Stimulated activated naive CD8-positive, alpha-beta T cell treated with anti-CD3 and anti-CD28 coated beads, Interleukin-15, Interleukin-2, amounts not matched to agents 100 U/mL and 50 U/mL, for 24 hours (primary cell): ENCODE measurements at regions not wholly inside any gene's neighbourhood (a gene's known extent, or its start where the extent isn't known, plus 50 kb on each side); places are given as distances from the start of the nearest gene placed in this dataset.
"Not testable (repeated sequence)": the region's sequence is repeated elsewhere in the genome, so short reads cannot be mapped to it uniquely, and the experiment has no call there.

ENCODE experiments used
- ATAC-seq: fragments of 150-1000 bp; cut with Tn5 transposase; one replicate; pipeline ENCODE4 v1.10.0; 2021
- DNase-seq: peaks from one replicate; pipeline ENCODE4 v3.0.0; 2021

- ATAC-seq, DNase-seq: not testable (repeated sequence)
Observed at GRCh38 chr6:28623242-28623641, 97.6 kb downstream of the GPX5 start.

GRCh38 chr6:28626386-28626785 is 100.7 kb downstream of the GPX5 start:
- ATAC-seq, DNase-seq: not testable (repeated sequence)

- no peak for ATAC-seq
- no peak for DNase-seq
Observed at GRCh38 chr6:28632326-28632851, 106.7 kb downstream of the GPX5 start.

- DNase-seq (no peak), ATAC-seq (no peak)
Observed at GRCh38 chr6:28633445-28634215, 107.9 kb downstream of the GPX5 start.

GRCh38 chr6:28634411-28634760 is 108.7 kb downstream of the GPX5 start:
- DNase-seq: no peak
- no peak for ATAC-seq

- DNase-seq (no peak), ATAC-seq (no peak)
Observed at GRCh38 chr6:28634761-28635546, 109.3 kb downstream of the GPX5 start.

- no peak for DNase-seq
- ATAC-seq: no peak
Observed at GRCh38 chr6:28635547-28636158, 110.0 kb downstream of the GPX5 start.

- DNase-seq (no peak), ATAC-seq (no peak)
Observed at GRCh38 chr6:28638787-28639430, 113.2 kb downstream of the GPX5 start.

GRCh38 chr6:28639445-28640290 is 114.0 kb downstream of the GPX5 start:
- ATAC-seq, DNase-seq: not testable (repeated sequence)

- ATAC-seq: peak; percentile 90
Observed at GRCh38 chr6:28643017-28643740, 117.5 kb downstream of the GPX5 start.

GRCh38 chr6:28646650-28647049 is 121.0 kb downstream of the GPX5 start:
- DNase-seq (no peak), ATAC-seq (no peak)

More at GRCh38 chr6:28643017-28643740, 117.5 kb downstream of the GPX5 start:
- DNase-seq: peak; percentile 69

GRCh38 chr6:28648035-28648877 is 122.6 kb downstream of the GPX5 start:
- DNase-seq (peak; percentile 82), ATAC-seq (peak; percentile 49)

GRCh38 chr6:28648878-28649375 is 123.2 kb downstream of the GPX5 start:
- no peak for DNase-seq
- no peak for ATAC-seq

GRCh38 chr6:28651161-28651560 is 125.5 kb downstream of the GPX5 start:
- ATAC-seq: no peak
- DNase-seq: no peak

GRCh38 chr6:28653876-28654275 is 128.2 kb downstream of the GPX5 start:
- DNase-seq (no peak), ATAC-seq (no peak)

- ATAC-seq (no peak), DNase-seq (no peak)
Observed at GRCh38 chr6:28655164-28655563, 129.5 kb downstream of the GPX5 start.

GRCh38 chr6:28656715-28657114 is 131.0 kb downstream of the GPX5 start:
- no peak for DNase-seq
- no peak for ATAC-seq

- DNase-seq (no peak), ATAC-seq (no peak)
Observed at GRCh38 chr6:28657381-28657768, 131.7 kb downstream of the GPX5 start.

GRCh38 chr6:28657769-28658465 is 132.2 kb downstream of the GPX5 start:
- ATAC-seq: peak; percentile 99
- DNase-seq: peak; percentile 65
